OCI-LY1 (cell line): ENCODE measurements at regions not wholly inside any gene's neighbourhood (a gene's known extent, or its start where the extent isn't known, plus 50 kb on each side); places are given as distances from the start of the nearest gene placed in this dataset.

Experiments
- H2AFZ ChIP-seq: fragments of 200-600 bp; sonication (generic), shearing (Covaris generic); 2 replicates; pipeline ENCODE4 v1.6.0; 2014; ENCODE audit warnings: antibody characterized with exemption, mild to moderate bottlenecking, low read length
- H3F3A ChIP-seq: fragments of 200-600 bp; sonication (generic), shearing (Covaris generic); 2 replicates; pipeline ENCODE4 v1.6.0; 2014; ENCODE audit warnings: mild to moderate bottlenecking, antibody characterized with exemption, low read length, moderate library complexity; ENCODE audit not compliant: insufficient read depth
- H3K27ac ChIP-seq: fragments of 200-600 bp; sonication (generic); 2 replicates; pipeline ENCODE4 v1.5.1; 2014; ENCODE audit warnings: low read length, mixed run types, mild to moderate bottlenecking, low read depth; ENCODE audit not compliant: poor library complexity, severe bottlenecking
- H3K27me3 ChIP-seq: fragments of 200-600 bp; sonication (generic); 2 replicates; pipeline ENCODE4 v1.6.0; 2014; ENCODE audit warnings: antibody characterized with exemption, mild to moderate bottlenecking, low read length, moderate library complexity; ENCODE audit not compliant: insufficient read depth
- H3K36me3 ChIP-seq: fragments of 200-600 bp; sonication (generic); 2 replicates; pipeline ENCODE4 v1.6.1; 2014; ENCODE audit warnings: mild to moderate bottlenecking, antibody characterized with exemption, low read length, moderate library complexity, mixed read lengths; ENCODE audit not compliant: insufficient read depth
- H3K4me1 ChIP-seq: fragments of 200-600 bp; sonication (generic); 2 replicates; pipeline ENCODE4 v1.5.1; 2014; ENCODE audit warnings: mild to moderate bottlenecking, low read length, moderate library complexity; ENCODE audit not compliant: insufficient read depth, severe bottlenecking
- H3K4me2 ChIP-seq: fragments of 200-600 bp; sonication (generic), shearing (Covaris generic); 2 replicates; pipeline ENCODE4 v1.6.1; 2014; ENCODE audit warnings: low read length
- H3K4me3 ChIP-seq: fragments of 200-600 bp; sonication (generic); 2 replicates; pipeline ENCODE4 v1.5.1; 2014; ENCODE audit warnings: low read length, low read depth, mild to moderate bottlenecking, mixed read lengths; ENCODE audit not compliant: poor library complexity, severe bottlenecking
- H3K79me2 ChIP-seq: fragments of 200-600 bp; shearing (Covaris generic); 2 replicates; pipeline ENCODE4 v1.6.1; 2016; ENCODE audit warnings: mixed run types, low read length, mixed read lengths; ENCODE audit not compliant: insufficient read depth
- H3K9ac ChIP-seq: fragments of 200-600 bp; sonication (generic), shearing (Covaris generic); 2 replicates; pipeline ENCODE4 v1.6.1; 2014; ENCODE audit warnings: mild to moderate bottlenecking, low read length, mixed read lengths
- H3K9me2 ChIP-seq: fragments of 200-600 bp; sonication (generic), shearing (Covaris generic); 2 replicates; pipeline ENCODE4 v1.6.1; 2014; ENCODE audit warnings: low read depth, mild to moderate bottlenecking, low read length, mixed read lengths
- H3K9me3 ChIP-seq: fragments of 200-600 bp; shearing (Covaris generic); 2 replicates; pipeline ENCODE4 v1.6.1; 2014; ENCODE audit warnings: low read length, mixed read lengths
- H4K20me1 ChIP-seq: fragments of 200-600 bp; sonication (generic), shearing (Covaris generic); 2 replicates; pipeline ENCODE4 v1.6.0; 2016; ENCODE audit warnings: mild to moderate bottlenecking, low read length; ENCODE audit not compliant: insufficient read depth
- CTCF ChIP-seq: fragments of 200-600 bp; sonication (generic), shearing (Covaris generic); IDR thresholded peaks from 2 replicates; pipeline ENCODE4 v1.5.1; 2017; ENCODE audit warnings: mild to moderate bottlenecking, antibody characterized with exemption, low read length, moderate library complexity, mixed read lengths
- EZH2 ChIP-seq: fragments of 200-600 bp; sonication (generic), shearing (Covaris generic); IDR thresholded peaks from 2 replicates; pipeline ENCODE4 v1.8.0; 2017; ENCODE audit warnings: borderline replicate concordance, mixed run types, mild to moderate bottlenecking, antibody characterized with exemption, low read length, moderate library complexity, mixed read lengths

DNA sequence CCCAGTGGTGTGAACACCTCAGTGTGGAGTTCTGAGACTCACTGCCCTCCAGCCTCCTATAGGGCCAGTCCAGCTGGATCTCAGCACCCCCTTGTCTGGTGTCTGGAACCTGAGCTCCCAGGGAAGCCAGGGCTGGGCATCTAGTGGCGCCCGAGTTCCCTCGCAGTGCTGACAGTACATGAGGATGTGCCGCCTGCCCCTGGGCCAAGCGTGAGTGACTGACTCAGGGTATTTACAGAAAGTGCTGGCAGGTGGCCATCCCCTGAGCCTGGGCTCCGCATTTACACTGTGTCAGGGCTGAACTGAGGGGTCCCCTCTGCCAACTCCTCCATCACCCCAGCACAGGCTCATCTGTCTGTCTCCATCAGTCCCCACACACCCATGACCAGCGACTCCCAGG lies 185.3 kb downstream of the BRD1 start:
- H3K4me2 ChIP-seq: no peak overlapping the region
- H3K79me2 ChIP-seq: 0 out of 2 replicates have a peak, but pooled peaks cover 3% of the 10 kb centered on the region
- H3K4me3 ChIP-seq: no peak overlapping the region
- H3K9ac ChIP-seq: no peak overlapping the region
- TF ChIP-seq CTCF (no peak), EZH2 (no peak)
- H3K9me2 ChIP-seq: no peaks in the 10 kb centered on the region
- no peaks in the 10 kb centered on the region for H3K27me3 ChIP-seq
- H3F3A ChIP-seq: no peaks in the 10 kb centered on the region
- peaks cover 7% of the 10 kb centered on the region; the same call in 1 of the 2 replicates for H3K36me3 ChIP-seq
- no peaks in the 10 kb centered on the region for H3K4me1 ChIP-seq
- H3K9me3 ChIP-seq: no peaks in the 10 kb centered on the region
- H2AFZ ChIP-seq: no peak overlapping the region
- H3K27ac ChIP-seq: no peak overlapping the region
- no peaks in the 10 kb centered on the region for H4K20me1 ChIP-seq

DNA sequence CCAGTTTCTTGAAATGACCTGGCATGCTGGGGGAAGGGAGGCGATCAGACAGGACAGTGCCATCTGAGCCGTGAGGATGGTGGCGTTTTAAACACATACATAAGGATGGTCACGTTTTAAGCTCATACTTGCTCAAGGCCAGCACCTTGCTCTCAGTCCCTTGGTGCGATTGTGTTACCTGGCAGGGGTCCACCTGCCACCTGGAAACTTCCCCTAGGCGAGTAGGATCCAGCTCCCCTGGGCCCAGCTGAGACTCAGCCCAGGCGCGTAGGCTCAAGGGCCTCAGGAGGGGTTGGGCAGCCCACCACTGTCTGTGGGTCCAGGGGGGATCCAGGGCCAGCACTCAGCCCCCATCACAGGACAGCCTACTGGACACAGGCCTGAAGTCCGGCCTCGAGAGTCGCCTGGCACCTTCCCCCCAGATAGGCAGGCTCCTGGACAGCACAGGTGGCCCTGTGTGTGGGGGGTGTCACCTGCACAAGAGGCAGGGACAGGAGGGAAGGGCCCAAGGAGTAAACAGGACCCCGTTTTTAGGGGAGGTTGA lies 185.8 kb downstream of the BRD1 start:
- TF ChIP-seq EZH2: no peak
- TF ChIP-seq CTCF: no peak
- Histone ChIP-seq H3K27ac (no peak overlapping the region), H3K4me1 (no peaks in the 10 kb centered on the region), H3K27me3 (no peaks in the 10 kb centered on the region), H3K9ac (no peak overlapping the region), H3K9me3 (no peaks in the 10 kb centered on the region), H3F3A (no peaks in the 10 kb centered on the region), H4K20me1 (no peaks in the 10 kb centered on the region), H3K4me2 (no peak overlapping the region), H3K36me3 (peaks cover 7% of the 10 kb centered on the region; the same call in 1 of the 2 replicates), H2AFZ (no peak overlapping the region), H3K4me3 (no peak overlapping the region), H3K9me2 (no peaks in the 10 kb centered on the region), H3K79me2 (0 out of 2 replicates have a peak, but pooled peaks cover 3% of the 10 kb centered on the region)

DNA sequence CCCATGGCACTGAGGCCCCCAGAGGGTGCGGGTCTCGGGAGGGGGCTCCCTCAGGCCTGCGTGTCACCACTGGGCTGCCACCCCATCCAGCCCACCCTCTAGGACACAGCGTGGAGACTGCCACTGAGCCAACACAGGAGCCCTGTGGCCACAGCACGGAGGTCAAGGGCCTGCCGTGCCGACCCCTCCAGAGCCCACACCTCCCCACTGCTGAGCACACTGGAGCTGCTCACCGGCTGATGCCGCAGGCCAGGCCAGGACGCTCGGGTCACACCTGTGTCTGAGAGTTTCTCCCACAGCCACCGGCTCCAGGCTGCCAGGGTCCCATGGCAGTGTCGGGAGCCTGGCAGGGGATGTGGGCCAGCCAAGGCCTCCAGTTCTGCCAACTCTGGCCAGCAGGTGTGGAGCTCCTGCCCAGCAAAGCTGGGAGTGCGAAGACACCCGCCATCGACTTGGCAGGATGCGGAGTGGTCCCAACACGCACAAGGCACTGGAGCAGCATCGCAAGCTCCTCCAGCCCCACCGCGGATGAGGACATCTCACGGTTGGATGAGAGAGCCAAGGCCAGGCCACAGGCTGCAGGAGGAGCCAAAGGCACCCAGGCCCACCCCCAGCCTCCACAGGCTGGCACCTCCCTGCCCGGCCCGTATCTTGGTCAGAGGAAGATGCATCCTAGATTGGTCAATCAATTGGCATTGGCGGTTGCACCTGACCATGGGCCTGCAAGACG lies 187.1 kb downstream of the BRD1 start:
- Histone ChIP-seq H3K9me2 (no peaks in the 10 kb centered on the region), H3K9me3 (no peaks in the 10 kb centered on the region), H3F3A (no peaks in the 10 kb centered on the region), H3K36me3 (peaks cover 7% of the 10 kb centered on the region; the same call in 1 of the 2 replicates), H3K4me1 (no peaks in the 10 kb centered on the region), H3K4me3 (no peak overlapping the region), H3K4me2 (no peak overlapping the region), H4K20me1 (no peaks in the 10 kb centered on the region), H3K27ac (no peak overlapping the region), H3K9ac (no peak overlapping the region), H3K79me2 (0 out of 2 replicates have a peak, but pooled peaks cover 3% of the 10 kb centered on the region), H3K27me3 (no peaks in the 10 kb centered on the region), H2AFZ (no peak overlapping the region)
- TF ChIP-seq EZH2 (no peak), CTCF (no peak)
